Endothelial cell of umbilical vein (primary cell): ENCODE measurements at regions not wholly inside any gene's neighbourhood (a gene's known extent, or its start where the extent isn't known, plus 50 kb on each side); places are given as distances from the start of the nearest gene placed in this dataset.

Experiments
- BruUV-seq: library from RNA; stranded (reverse); fragments of 400-500 nt; replicated peaks from 2 replicates; lab custom pipeline; 2021; lab: Mats Ljungman, UMichigan
- CTCF ChIA-PET: fragments of 300-600, 350-600 bp; sonication (Branson Sonifier 250); formaldehyde crosslinking; loops from one replicate; lab custom pipeline; 2021; ENCODE audit warnings: antibody characterized with exemption, inconsistent platforms; lab: Charles Lee
- POLR2A ChIA-PET: fragments of 300-600, 350-600 bp; sonication (Branson Sonifier 250); formaldehyde crosslinking; loops from one replicate; lab custom pipeline; 2021; ENCODE audit warnings: antibody characterized with exemption, inconsistent platforms; lab: Charles Lee
- DNase-seq: peaks from one replicate; pipeline ENCODE4 v3.0.0-alpha.2; 2011; ENCODE audit warnings: low read depth, low spot score
- FAIRE-seq: peaks from 2 replicates; lab custom pipeline; 2011; peaks lifted over from hg19 to GRCh38; lab: Jason Lieb, UNC
- H2AFZ ChIP-seq: 2 replicates; pipeline ENCODE4 v1.6.0; 2012; ENCODE audit warnings: low read depth, low read length, control low read depth, inconsistent platforms
- H3K27ac ChIP-seq: 2 replicates; pipeline ENCODE4 v1.5.1; 2011; ENCODE audit warnings: low read depth, mild to moderate bottlenecking, control low read depth, low read length, moderate library complexity; ENCODE audit not compliant: insufficient read depth
- H3K27me3 ChIP-seq, 2 experiments: 2 replicates each; pipeline versions ENCODE4 v1.6.0 to v1.6.1; 2011; ENCODE audit warnings: low read length in 2 of 2, mixed read lengths in 1 of 2; ENCODE audit not compliant: control insufficient read depth in 2 of 2, insufficient read depth in 2 of 2
- H3K36me3 ChIP-seq, 2 experiments: 2 replicates in 1 of 2; 3 replicates in 1 of 2; pipeline ENCODE4 v1.5.1; 2011; ENCODE audit warnings: low read length in 2 of 2, mild to moderate bottlenecking in 1 of 2, moderate library complexity in 1 of 2; ENCODE audit not compliant: control insufficient read depth in 2 of 2, insufficient read depth in 2 of 2; ENCODE audit errors: extremely low read depth in 1 of 2
- H3K4me1 ChIP-seq: 3 replicates; pipeline ENCODE4 v1.5.1; 2011; ENCODE audit warnings: mild to moderate bottlenecking, low read length; ENCODE audit not compliant: control insufficient read depth, insufficient read depth; ENCODE audit errors: extremely low read depth
- H3K4me2 ChIP-seq: 2 replicates; pipeline ENCODE4 v1.6.1; 2011; ENCODE audit warnings: low read length, control low read depth, mixed read lengths; ENCODE audit not compliant: insufficient read depth
- H3K4me3 ChIP-seq, 3 experiments: fragments of 200-600 bp in 1 of 3; sonication (generic), shearing (Covaris generic) in 1 of 3; replicated peaks in 1 of 3; 2 replicates each; pipeline ENCODE4 v1.5.1; 2011 to 2016; ENCODE audit warnings: control low read depth in 3 of 3, low read length in 3 of 3, mild to moderate bottlenecking in 2 of 3, inconsistent platforms in 1 of 3, low read depth in 1 of 3, moderate library complexity in 1 of 3; ENCODE audit not compliant: insufficient read depth in 1 of 3
- H3K79me2 ChIP-seq: 2 replicates; pipeline ENCODE4 v1.6.0; 2012; ENCODE audit warnings: low read length, inconsistent platforms; ENCODE audit not compliant: control insufficient read depth, insufficient read depth
- H3K9ac ChIP-seq: replicated peaks from 2 replicates; pipeline ENCODE3; 2011; ENCODE audit warnings: low read length, control low read depth; ENCODE audit not compliant: insufficient read depth; ENCODE audit errors: extremely low read depth
- H3K9me1 ChIP-seq: replicated peaks from 3 replicates; pipeline ENCODE4 v1.6.0; 2011; ENCODE audit warnings: mild to moderate bottlenecking, low read length; ENCODE audit not compliant: control insufficient read depth, insufficient read depth; ENCODE audit errors: extremely low read depth
- H3K9me3 ChIP-seq: replicated peaks from 2 replicates; pipeline ENCODE4 v1.5.1; 2012; ENCODE audit warnings: low read length, inconsistent platforms; ENCODE audit not compliant: control insufficient read depth, insufficient read depth
- H4K20me1 ChIP-seq: replicated peaks from 2 replicates; pipeline ENCODE3; 2011; ENCODE audit warnings: mild to moderate bottlenecking, low read length; ENCODE audit not compliant: control insufficient read depth, insufficient read depth; ENCODE audit errors: extremely low read depth
- CTCF ChIP-seq, 2 donors: IDR thresholded peaks; 1 replicate in 1 of 2; 2 replicates in 1 of 2; pipeline ENCODE4 v1.5.1; 2011; ENCODE audit warnings: low read length in 2 of 2, mild to moderate bottlenecking in 2 of 2, moderate library complexity in 2 of 2, control low read depth in 1 of 2, inconsistent platforms in 1 of 2, low read depth in 1 of 2; ENCODE audit not compliant: insufficient read depth in 1 of 2; ENCODE audit errors: extremely low read depth in 1 of 2
- EZH2 ChIP-seq: IDR thresholded peaks from 2 replicates; pipeline ENCODE4 v1.6.1; 2012; ENCODE audit warnings: borderline replicate concordance, low read depth, mild to moderate bottlenecking, moderate library complexity, low read length, inconsistent platforms; ENCODE audit not compliant: severe bottlenecking
- FOS ChIP-seq: IDR thresholded peaks from 2 replicates; pipeline ENCODE4 v1.6.1; 2011; ENCODE audit warnings: mild to moderate bottlenecking, low read length, moderate library complexity, borderline replicate concordance; ENCODE audit not compliant: insufficient read depth
- GATA2 ChIP-seq: IDR thresholded peaks from 2 replicates; pipeline ENCODE4 v1.7.0; 2011; ENCODE audit warnings: low read depth, mild to moderate bottlenecking, moderate library complexity, mixed read lengths, low read length; ENCODE audit not compliant: insufficient read length, insufficient read depth
- JUN ChIP-seq: IDR thresholded peaks from 2 replicates; pipeline ENCODE4 v1.6.1; 2011; ENCODE audit warnings: borderline replicate concordance, low read depth; ENCODE audit not compliant: insufficient read length, insufficient read depth
- MYC ChIP-seq: IDR thresholded peaks from one replicate; pipeline ENCODE4 v1.6.1; 2011; ENCODE audit warnings: mild to moderate bottlenecking, low read depth, low read length
- POLR2A ChIP-seq: IDR thresholded peaks from 2 replicates; pipeline ENCODE4 v1.6.1; 2012; ENCODE audit warnings: low read depth, mild to moderate bottlenecking, control low read depth, low read length
- POLR2AphosphoS5 ChIP-seq: IDR thresholded peaks from 2 replicates; pipeline ENCODE4 v1.6.1; 2012; ENCODE audit warnings: low read depth, mild to moderate bottlenecking, control low read depth, low read length, moderate library complexity; ENCODE audit not compliant: insufficient read depth
- dilution Hi-C: fragments of 300-500 bp; cut with MboI; formaldehyde crosslinking; loops from one replicate; pipeline ENCODE4 v1.15.0; 2019; ENCODE audit warnings: low sequenced_read_pairs; ENCODE audit not compliant: extremely low pct_ligation_motif_present
- intact Hi-C: fragments of 100-400 bp; cut with micrococcal nuclease; formaldehyde crosslinking; loops from one replicate; pipeline ENCODE4 v1.10.0; 2022
- TF ChIP-seq, protein P1 (sequence below): IDR thresholded peaks from 2 replicates; pipeline ENCODE4 v1.6.1; 2011; ENCODE audit not compliant: insufficient read depth, insufficient read length

DNA sequence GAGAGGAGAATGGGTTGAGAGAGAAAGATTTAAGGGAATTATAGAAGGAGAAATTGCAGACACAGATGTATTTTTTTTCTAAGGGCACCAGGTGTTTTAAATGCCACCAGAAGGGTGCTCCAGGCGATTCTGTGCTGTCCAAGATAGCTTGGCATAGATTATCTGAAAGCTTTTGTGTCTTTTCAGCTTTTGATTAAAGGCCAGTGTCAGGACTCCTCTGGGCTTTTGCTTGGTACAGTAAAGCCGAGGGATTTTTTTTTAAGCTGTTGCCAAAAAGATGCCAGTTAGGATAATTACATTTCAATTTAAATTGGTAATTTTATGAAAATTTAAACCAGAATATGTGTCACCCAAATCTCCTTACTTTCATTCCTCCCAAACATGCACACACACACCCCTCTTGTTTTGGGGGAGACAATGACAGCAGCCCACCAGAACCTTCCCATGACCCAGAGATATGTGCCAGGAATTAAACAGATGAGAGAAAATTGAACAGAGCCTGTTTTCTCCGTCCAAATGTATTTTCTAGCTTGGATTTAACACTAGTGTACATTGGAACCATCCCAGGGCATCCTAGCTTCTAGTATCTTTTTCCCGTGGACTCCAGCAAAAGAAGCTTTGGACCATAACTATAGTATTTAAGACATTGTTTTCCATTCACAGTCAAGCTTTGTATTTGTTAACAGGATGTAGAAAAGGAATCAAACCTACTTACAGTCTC is 670.7 kb upstream of the CXADR start:
- no peak overlapping the region for H3K27ac ChIP-seq
- dilution Hi-C loops (no loop called here), intact Hi-C loops (no loop called here)
- no peak overlapping the region for H3K9ac ChIP-seq
- no peak for FAIRE-seq
- no peaks in the 10 kb centered on the region for H3K27me3 ChIP-seq
- H2AFZ ChIP-seq, result no peak overlapping the region
- no peak for DNase-seq
- no peak overlapping the region for H3K4me2 ChIP-seq
- H3K4me3 ChIP-seq, result no peak overlapping the region
- H3K9me3 ChIP-seq, result no peaks in the 10 kb centered on the region
- no TSS peak for BruUV-seq
- no peaks in the 10 kb centered on the region for H3K79me2 ChIP-seq
- no peaks in the 10 kb centered on the region for H3K4me1 ChIP-seq
- POLR2A ChIA-PET, result no interaction called here
- no peaks in the 10 kb centered on the region for H3K36me3 ChIP-seq
- H3K9me1 ChIP-seq, result no peaks in the 10 kb centered on the region
- TF ChIP-seq MYC (no peak), JUN (no peak), POLR2AphosphoS5 (no peak), GATA2 (no peak), EZH2 (no peak), CTCF (IDR thresholded peaks at IDR 0.05; ENCODE audit: extremely low read depth in 1 of 2, insufficient read depth in 1 of 2, low read depth in 1 of 2, low read length in 2 of 2) (no peak), FOS (no peak), POLR2A (no peak)
- TF ChIP-seq, protein P1, sequence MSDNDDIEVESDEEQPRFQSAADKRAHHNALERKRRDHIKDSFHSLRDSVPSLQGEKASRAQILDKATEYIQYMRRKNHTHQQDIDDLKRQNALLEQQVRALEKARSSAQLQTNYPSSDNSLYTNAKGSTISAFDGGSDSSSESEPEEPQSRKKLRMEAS, result no peak
- CTCF ChIA-PET, result interaction anchor here (1.7 kb wide), 1 partner anchor 10 kb away, joined by 7 read pairs; no protein-coding TSS in a partner anchor
- H4K20me1 ChIP-seq, result no peaks in the 10 kb centered on the region
